ENCODE measurements at regions not wholly inside any gene's neighbourhood (a gene's known extent, or its start where the extent isn't known, plus 50 kb on each side); places are given as distances from the start of the nearest gene placed in this dataset.

GRCh38 chr9:119577881-119578280, 208.6 kb upstream of the BRINP1 start:
- TF ChIP-seq GATA2 (IDR thresholded peaks at IDR 0.05; ENCODE audit: low read depth, low read length): no peak
- TF ChIP-seq GATA3 (IDR thresholded peaks at IDR 0.05; ENCODE audit: low read depth, low read length): no peak

Data from SH-SY5Y (cell line).